ENCODE measurements at regions not wholly inside any gene's neighbourhood (a gene's known extent, or its start where the extent isn't known, plus 50 kb on each side); places are given as distances from the start of the nearest gene placed in this dataset.
"Not testable (repeated sequence)": the region's sequence is repeated elsewhere in the genome, so short reads cannot be mapped to it uniquely, and the experiment has no call there.

DNA sequence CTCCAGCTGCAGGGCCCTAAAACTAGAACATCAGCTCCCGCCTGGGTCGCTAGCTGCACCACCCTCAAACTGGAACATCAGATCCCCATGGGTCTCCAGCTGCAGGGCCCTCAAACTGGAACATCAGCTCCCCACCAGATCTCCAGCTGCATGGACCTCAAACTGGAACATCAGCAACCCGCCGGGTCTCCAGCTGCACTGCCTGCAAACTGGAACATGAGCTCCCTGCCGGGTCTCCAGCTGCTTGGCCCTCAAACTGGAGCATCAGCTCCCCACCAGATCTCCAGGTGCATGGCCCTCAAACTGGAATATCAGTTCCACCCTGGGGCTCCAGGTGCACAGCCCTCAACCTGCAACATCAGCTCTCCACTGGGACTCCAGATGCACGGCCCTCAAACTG is 82.7 kb downstream of the TFRC start:
- not testable (repeated sequence) for H3K9ac ChIP-seq (ENCODE audit: low read length); H3K36me3 ChIP-seq (ENCODE audit: insufficient read depth, low read length); H3K9me3 ChIP-seq (ENCODE audit: low read length); H3K27ac ChIP-seq (ENCODE audit: low read depth, low read length); H3K4me1 ChIP-seq (ENCODE audit: insufficient read depth, low read length); H3K4me3 ChIP-seq (ENCODE audit: low read depth in 1 of 2, low read length in 2 of 2); H3K27me3 ChIP-seq (ENCODE audit: control insufficient read depth in 1 of 2, insufficient read depth in 2 of 2, low read length in 2 of 2)

DNA sequence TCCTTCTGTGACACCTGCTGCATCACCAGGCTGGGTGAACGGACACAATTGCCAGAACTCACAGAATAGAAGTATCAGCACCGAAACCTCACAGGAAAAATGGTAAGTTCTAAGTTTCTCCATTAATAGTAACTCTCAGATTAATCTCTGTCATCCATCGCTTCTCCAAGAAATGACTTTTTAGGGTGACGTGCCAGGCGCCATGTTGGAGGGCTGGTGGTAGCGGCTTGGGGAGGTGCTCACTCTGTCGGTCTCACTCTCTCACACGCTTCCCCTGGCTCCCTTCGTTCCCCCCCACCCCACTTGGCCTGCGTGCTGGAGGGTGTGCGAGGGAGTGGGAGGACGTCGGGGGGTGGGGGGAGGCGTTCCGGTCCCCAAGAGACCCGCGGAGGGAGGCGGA is 85.6 kb downstream of the TFRC start:
- H3K4me1 ChIP-seq (ENCODE audit: insufficient read depth, low read length); H3K27me3 ChIP-seq (ENCODE audit: control insufficient read depth in 1 of 2, insufficient read depth in 2 of 2, low read length in 2 of 2); H3K36me3 ChIP-seq (ENCODE audit: insufficient read depth, low read length); H3K9ac ChIP-seq (ENCODE audit: low read length); H3K27ac ChIP-seq (ENCODE audit: low read depth, low read length); H3K9me3 ChIP-seq (ENCODE audit: low read length); H3K4me3 ChIP-seq (ENCODE audit: low read depth in 1 of 2, low read length in 2 of 2): not testable (repeated sequence)

DNA sequence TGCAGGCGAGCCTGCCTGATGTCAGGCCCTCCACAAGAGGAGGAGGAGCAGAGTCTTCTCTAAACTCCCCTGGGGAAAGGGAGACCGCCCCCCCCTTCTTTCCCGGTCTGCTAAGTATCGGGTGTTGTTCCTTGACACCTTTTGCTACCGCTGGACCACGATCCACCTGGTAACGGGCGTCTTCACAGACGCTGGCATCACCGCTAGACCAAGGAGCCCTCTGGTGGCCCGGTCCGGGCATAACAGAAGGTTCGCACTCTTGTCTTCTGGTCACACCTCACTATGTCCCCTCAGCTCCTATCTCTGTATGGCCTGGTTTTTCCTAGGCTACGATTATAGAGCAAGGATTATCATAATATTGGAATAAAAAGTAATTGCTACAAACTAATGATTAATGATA is 86.0 kb upstream of the TNK2 start:
- not testable (repeated sequence) for H3K27ac ChIP-seq (ENCODE audit: low read depth, low read length); H3K9ac ChIP-seq (ENCODE audit: low read length); H3K9me3 ChIP-seq (ENCODE audit: low read length); H3K4me1 ChIP-seq (ENCODE audit: insufficient read depth, low read length); H3K27me3 ChIP-seq (ENCODE audit: control insufficient read depth in 1 of 2, insufficient read depth in 2 of 2, low read length in 2 of 2); H3K4me3 ChIP-seq (ENCODE audit: low read depth in 1 of 2, low read length in 2 of 2); H3K36me3 ChIP-seq (ENCODE audit: insufficient read depth, low read length)

DNA sequence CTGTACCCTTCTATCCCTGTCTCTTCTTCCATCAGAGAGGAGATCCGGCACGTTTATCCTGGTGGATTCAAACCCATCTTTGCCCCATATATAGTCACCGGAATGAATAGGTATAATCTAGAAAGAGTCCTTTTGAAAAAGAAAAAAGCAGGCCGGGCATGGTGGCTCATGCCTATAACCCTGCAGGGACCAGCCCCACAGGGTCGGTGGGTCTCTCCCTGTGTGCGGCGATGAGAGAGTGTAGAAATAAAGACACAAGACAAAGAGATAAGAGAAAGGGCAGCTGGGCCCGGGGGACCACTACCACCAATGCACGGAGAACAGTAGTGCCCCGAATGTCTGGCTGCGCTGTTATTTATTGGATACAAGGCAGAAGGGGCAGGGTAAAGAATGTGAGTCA is 85.3 kb upstream of the TNK2 start:
- H3K9ac ChIP-seq (ENCODE audit: low read length); H3K27ac ChIP-seq (ENCODE audit: low read depth, low read length); H3K4me3 ChIP-seq (ENCODE audit: low read depth in 1 of 2, low read length in 2 of 2); H3K4me1 ChIP-seq (ENCODE audit: insufficient read depth, low read length); H3K9me3 ChIP-seq (ENCODE audit: low read length); H3K36me3 ChIP-seq (ENCODE audit: insufficient read depth, low read length); H3K27me3 ChIP-seq (ENCODE audit: control insufficient read depth in 1 of 2, insufficient read depth in 2 of 2, low read length in 2 of 2): not testable (repeated sequence)

DNA sequence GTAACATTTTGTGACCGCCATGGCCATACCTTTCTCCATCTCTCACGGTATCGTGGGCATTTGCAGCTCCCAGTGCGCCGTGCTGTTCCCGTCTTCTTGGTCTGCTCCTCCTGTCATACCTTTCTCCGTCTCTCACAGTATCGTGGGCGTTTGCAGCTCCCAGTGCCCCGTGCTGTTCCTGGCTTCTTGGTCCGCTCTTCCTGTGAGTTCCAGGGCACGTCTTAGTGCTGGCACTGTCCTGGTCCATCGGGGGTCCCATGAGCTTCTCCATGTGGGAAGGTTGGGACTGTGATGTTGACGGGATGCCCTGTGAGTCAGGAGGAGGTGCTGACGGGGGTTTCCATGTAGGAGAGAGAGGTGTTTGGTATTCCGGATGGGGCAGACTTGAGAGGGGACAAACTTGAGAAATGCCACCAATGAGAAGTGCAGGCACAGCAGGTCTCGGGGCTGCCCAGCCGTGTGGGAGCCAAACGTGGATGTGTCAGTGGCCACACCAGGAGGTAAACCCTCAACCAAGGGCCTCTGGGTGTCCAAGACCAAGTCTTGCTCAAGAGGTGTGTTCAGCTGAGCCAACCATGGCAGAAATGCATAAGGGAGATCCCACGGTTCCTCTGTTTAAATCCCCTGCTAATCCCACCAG is 84.7 kb upstream of the TNK2 start:
- not testable (repeated sequence) for H3K27ac ChIP-seq (ENCODE audit: low read depth, low read length); H3K4me1 ChIP-seq (ENCODE audit: insufficient read depth, low read length); H3K27me3 ChIP-seq (ENCODE audit: control insufficient read depth in 1 of 2, insufficient read depth in 2 of 2, low read length in 2 of 2); H3K9ac ChIP-seq (ENCODE audit: low read length); H3K36me3 ChIP-seq (ENCODE audit: insufficient read depth, low read length); H3K9me3 ChIP-seq (ENCODE audit: low read length); H3K4me3 ChIP-seq (ENCODE audit: low read depth in 1 of 2, low read length in 2 of 2)

DNA sequence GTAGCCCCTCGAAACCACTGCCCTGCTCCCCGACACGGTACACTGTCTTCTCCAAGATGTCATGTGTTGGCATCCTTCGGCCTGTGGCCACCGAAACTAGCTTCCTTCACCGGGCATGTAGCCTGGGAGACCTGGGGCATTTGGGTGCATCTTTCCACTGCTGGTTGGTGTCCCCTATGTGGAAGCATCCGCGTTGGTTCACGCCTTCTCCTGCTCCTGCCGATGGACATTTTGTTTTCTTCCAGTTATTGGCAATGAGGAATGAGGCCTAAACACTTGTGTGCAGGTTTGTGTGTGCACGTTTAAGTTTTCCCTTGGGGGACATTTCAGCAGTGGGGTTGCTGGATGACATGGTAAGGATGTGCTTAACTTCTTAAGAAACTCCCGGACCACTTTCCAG is 83.6 kb upstream of the TNK2 start:
- H3K36me3 ChIP-seq (ENCODE audit: insufficient read depth, low read length); H3K4me3 ChIP-seq (ENCODE audit: low read depth in 1 of 2, low read length in 2 of 2); H3K27me3 ChIP-seq (ENCODE audit: control insufficient read depth in 1 of 2, insufficient read depth in 2 of 2, low read length in 2 of 2); H3K27ac ChIP-seq (ENCODE audit: low read depth, low read length); H3K4me1 ChIP-seq (ENCODE audit: insufficient read depth, low read length); H3K9ac ChIP-seq (ENCODE audit: low read length); H3K9me3 ChIP-seq (ENCODE audit: low read length): not testable (repeated sequence)

DNA sequence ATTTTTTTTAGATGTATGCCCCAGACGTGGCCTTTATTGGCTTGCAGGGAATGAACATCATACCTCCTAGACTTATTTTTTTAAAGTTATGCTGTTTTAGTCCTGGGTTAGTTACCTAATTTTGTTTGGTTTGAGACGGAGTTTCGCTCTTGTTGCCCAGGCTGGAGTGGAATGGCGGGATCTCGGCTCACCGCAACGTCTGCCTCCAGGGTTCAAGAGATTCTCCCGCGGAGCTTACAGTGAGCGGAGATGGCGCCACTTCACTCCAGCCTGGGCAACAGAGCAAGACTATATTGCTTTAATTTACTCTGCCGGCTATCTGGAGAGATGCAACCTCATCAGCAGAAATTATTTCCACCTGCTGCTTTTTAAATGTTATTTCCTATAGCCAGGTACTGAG is 82.9 kb upstream of the TNK2 start:
- not testable (repeated sequence) for H3K4me3 ChIP-seq (ENCODE audit: low read depth in 1 of 2, low read length in 2 of 2); H3K4me1 ChIP-seq (ENCODE audit: insufficient read depth, low read length); H3K27ac ChIP-seq (ENCODE audit: low read depth, low read length); H3K36me3 ChIP-seq (ENCODE audit: insufficient read depth, low read length); H3K27me3 ChIP-seq (ENCODE audit: control insufficient read depth in 1 of 2, insufficient read depth in 2 of 2, low read length in 2 of 2); H3K9me3 ChIP-seq (ENCODE audit: low read length); H3K9ac ChIP-seq (ENCODE audit: low read length)

DNA sequence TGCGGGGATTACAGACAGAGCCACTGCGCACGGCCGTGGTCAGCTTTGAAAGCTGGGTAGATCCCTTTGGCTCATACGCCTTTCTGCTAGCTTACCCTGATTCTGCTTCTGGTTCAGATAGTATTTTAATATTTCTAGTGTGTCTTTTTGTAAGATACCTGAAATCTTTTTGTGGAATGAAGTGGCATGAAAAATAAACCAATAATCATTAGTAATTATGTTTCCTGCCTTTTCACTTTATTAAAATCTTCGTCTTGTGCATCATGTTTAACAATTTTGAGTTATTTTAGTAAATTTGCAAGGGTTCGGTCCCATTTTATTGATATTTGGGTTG is 82.5 kb upstream of the TNK2 start:
- H3K4me3 ChIP-seq (ENCODE audit: low read depth in 1 of 2, low read length in 2 of 2): peak overlapping the region; percentile 68 to 81
- not testable (repeated sequence) for H3K27ac ChIP-seq (ENCODE audit: low read depth, low read length); H3K27me3 ChIP-seq (ENCODE audit: control insufficient read depth in 1 of 2, insufficient read depth in 2 of 2, low read length in 2 of 2); H3K9me3 ChIP-seq (ENCODE audit: low read length); H3K36me3 ChIP-seq (ENCODE audit: insufficient read depth, low read length); H3K9ac ChIP-seq (ENCODE audit: low read length); H3K4me1 ChIP-seq (ENCODE audit: insufficient read depth, low read length)

DNA sequence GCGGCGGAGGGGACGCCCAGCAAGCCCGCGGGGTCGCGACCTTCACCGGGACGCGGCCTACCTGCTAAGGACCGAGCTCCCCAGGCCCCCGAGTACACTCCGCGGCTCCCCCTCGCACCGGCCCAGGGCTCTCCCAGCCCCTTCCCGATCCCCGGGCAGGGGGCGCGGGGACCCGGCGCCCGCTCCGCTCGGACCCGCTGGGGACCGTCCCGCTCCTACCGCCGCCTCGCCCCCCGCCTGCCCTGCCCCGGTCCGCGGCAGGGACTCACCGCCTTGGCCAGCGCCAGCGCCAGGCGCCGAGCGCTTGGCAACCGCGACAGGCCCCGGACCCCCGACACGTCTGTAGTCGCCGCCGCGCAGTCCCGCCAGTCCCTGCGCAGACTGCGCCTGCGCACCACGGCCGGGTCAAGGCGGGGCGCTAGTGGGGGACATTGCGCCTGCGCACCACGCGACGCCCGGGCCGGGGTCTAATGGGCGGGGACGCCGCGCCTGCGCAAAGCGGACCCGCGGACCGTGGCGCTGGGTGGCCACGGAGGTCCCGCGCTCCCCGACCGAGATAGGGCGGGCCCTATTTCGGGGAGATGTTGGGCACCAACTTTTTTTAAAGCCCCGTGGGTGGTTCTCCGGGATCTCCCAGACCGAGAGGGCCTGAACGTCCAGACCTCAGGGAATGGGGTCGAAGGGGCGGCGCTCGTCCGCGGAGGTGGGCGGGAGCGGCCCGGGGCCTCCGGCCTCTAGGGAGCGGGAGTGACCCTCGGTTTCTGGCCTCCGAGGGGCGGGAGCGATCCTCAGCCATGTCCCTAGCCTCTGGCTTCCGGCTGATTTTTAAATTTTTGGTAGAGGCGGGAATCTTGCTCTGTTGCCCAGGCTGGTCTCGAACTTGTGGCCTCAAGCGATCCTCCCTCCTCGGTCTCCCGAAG is 81.8 kb upstream of the TNK2 start:
- not testable (repeated sequence) for H3K36me3 ChIP-seq (ENCODE audit: insufficient read depth, low read length); H3K27me3 ChIP-seq (ENCODE audit: control insufficient read depth in 1 of 2, insufficient read depth in 2 of 2, low read length in 2 of 2); H3K9me3 ChIP-seq (ENCODE audit: low read length); H3K4me1 ChIP-seq (ENCODE audit: insufficient read depth, low read length); H3K9ac ChIP-seq (ENCODE audit: low read length)
- Histone ChIP-seq H3K4me3 (ENCODE audit: low read depth in 1 of 2, low read length in 2 of 2) (peak overlapping the region; percentile 68 to 81), H3K27ac (ENCODE audit: low read depth, low read length) (peak overlapping the region; percentile 66)

DNA sequence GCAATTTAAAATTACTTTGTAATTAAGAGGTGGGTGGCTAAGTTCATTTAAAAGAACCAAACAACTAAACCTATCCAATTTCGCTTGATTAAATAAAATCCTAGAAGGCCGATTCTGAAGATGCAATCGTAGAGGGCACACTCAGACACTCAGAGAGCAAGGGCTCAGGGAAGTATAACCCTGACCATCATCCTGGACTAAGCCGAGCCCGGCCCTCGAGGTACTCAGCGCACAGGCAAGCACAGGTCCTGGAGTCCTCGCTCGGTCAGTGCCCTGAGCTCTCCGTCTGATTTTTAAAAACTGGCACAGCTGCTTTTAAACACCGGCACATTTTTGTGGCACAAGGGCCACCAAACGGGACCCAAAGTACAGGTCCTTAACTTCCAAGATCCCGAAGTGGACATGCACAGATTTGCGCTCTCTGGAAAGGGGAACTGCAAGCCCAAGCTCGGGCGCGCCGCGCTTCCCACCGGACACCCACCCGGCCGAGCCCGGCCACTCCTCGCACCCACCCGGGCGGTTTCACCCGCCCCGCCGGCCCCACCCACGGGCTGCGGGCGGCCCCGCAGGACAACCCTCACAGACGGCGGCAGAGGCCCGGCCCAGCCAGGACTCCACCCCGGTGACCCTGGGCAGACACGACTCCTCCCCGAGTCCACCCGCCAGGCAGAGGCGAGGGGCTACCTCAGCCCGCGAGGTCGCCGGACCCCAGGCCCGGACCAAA is 81.0 kb upstream of the TNK2 start:
- H3K27ac ChIP-seq (ENCODE audit: low read depth, low read length); H3K4me1 ChIP-seq (ENCODE audit: insufficient read depth, low read length); H3K36me3 ChIP-seq (ENCODE audit: insufficient read depth, low read length); H3K27me3 ChIP-seq (ENCODE audit: control insufficient read depth in 1 of 2, insufficient read depth in 2 of 2, low read length in 2 of 2); H3K9me3 ChIP-seq (ENCODE audit: low read length); H3K9ac ChIP-seq (ENCODE audit: low read length): not testable (repeated sequence)
- H3K4me3 ChIP-seq (ENCODE audit: low read depth in 1 of 2, low read length in 2 of 2): peak overlapping the region in 1 of 2 donors; percentile 42

DNA sequence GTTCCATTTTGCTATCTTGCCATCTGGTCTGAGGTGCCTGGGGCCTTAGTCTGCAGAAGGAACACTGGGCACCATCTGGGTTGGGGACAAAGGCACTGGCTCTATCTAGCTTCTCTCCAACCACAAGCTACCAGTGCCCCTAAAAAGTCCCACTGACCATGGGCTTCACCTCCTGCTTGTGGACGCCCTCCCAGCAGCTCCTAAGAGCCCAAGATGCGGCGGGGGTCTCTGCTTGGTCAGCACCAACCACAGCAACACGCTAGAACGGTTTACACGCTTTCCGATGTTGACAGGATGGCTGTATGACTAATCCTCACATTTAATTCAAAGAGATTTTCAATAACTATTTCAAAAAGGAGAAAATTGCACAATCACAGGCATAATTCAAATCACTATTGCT is 80.4 kb upstream of the TNK2 start:
- H3K4me1 ChIP-seq (ENCODE audit: insufficient read depth, low read length); H3K9ac ChIP-seq (ENCODE audit: low read length); H3K27ac ChIP-seq (ENCODE audit: low read depth, low read length); H3K36me3 ChIP-seq (ENCODE audit: insufficient read depth, low read length); H3K9me3 ChIP-seq (ENCODE audit: low read length); H3K27me3 ChIP-seq (ENCODE audit: control insufficient read depth in 1 of 2, insufficient read depth in 2 of 2, low read length in 2 of 2); H3K4me3 ChIP-seq (ENCODE audit: low read depth in 1 of 2, low read length in 2 of 2): not testable (repeated sequence)

DNA sequence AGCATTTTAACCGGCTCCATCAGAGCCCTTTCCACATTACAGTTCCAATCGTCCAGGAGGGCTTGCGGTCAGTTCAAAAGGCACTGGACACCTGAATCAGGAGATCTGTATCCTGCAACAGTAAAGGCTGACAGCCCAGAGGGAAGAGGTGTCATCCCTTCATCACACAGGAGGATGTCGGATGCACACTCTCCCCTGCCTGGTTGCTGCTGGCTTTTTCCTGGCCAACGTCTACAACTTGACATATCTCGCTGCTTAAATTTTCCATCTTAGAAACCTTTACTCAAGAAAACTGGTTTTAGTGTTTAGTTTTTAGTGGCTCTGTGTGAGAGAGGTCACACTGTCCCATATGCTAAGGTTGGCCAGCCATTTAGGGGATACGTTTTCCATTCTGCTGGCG is 78.7 kb upstream of the TNK2 start:
- not testable (repeated sequence) for H3K27me3 ChIP-seq (ENCODE audit: control insufficient read depth in 1 of 2, insufficient read depth in 2 of 2, low read length in 2 of 2); H3K27ac ChIP-seq (ENCODE audit: low read depth, low read length); H3K9ac ChIP-seq (ENCODE audit: low read length); H3K9me3 ChIP-seq (ENCODE audit: low read length); H3K36me3 ChIP-seq (ENCODE audit: insufficient read depth, low read length); H3K4me3 ChIP-seq (ENCODE audit: low read depth in 1 of 2, low read length in 2 of 2); H3K4me1 ChIP-seq (ENCODE audit: insufficient read depth, low read length)
